ENCODE measurements at regions not wholly inside any gene's neighbourhood (a gene's known extent, or its start where the extent isn't known, plus 50 kb on each side); places are given as distances from the start of the nearest gene placed in this dataset.

DNA sequence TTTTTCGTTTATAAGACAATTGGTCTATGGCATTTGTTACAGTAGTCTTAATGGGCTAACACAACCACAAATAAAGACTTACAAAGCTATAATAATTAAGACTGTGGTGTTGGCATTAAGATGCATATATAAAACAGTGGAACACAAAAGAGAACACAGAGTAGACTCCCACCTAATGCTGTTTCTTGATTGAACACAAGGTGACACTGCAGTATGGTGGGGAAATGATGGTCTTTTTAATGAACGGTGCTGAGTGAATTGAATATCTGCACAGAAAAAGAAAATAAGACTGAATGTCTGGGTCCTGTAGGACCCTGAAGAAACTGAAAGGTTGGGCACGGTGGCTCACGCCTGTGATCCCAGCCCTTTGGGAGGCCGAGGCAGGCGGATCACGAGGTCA, 1136.6 kb upstream of the NXPH2 start:
- Histone ChIP-seq H3F3A (ENCODE audit: low read depth) (no peaks in the 10 kb centered on the region), H4K20me1 (ENCODE audit: insufficient read depth, low read length, poor library complexity, severe bottlenecking) (no peaks in the 10 kb centered on the region), H3K9me2 (replicated peaks; ENCODE audit: low read depth, low read length) (no peaks in the 10 kb centered on the region), H3K9ac (ENCODE audit: low read depth, low read length, poor library complexity, severe bottlenecking) (no peak overlapping the region), H3K79me2 (ENCODE audit: insufficient read depth, low read length) (no peaks in the 10 kb centered on the region), H3K27me3 (ENCODE audit: insufficient read depth, low read length, poor library complexity, severe bottlenecking) (no peaks in the 10 kb centered on the region), H3K9me3 (ENCODE audit: insufficient read depth, low read depth, low read length) (no peaks in the 10 kb centered on the region), H3K4me1 (ENCODE audit: insufficient read depth, low read length, poor library complexity, severe bottlenecking) (no peaks in the 10 kb centered on the region), H3K4me3 (ENCODE audit: low read length, poor library complexity, severe bottlenecking) (no peak overlapping the region), H2AFZ (ENCODE audit: low read length) (no peak overlapping the region), H3K4me2 (ENCODE audit: low read depth, low read length, poor library complexity, severe bottlenecking) (no peak overlapping the region), H3K36me3 (ENCODE audit: insufficient read depth, low read length) (no peaks in the 10 kb centered on the region)
- no peak for TF ChIP-seq EZH2phosphoT487 (IDR thresholded peaks at IDR 0.05; ENCODE audit: borderline replicate concordance)
- TF ChIP-seq, protein P1, sequence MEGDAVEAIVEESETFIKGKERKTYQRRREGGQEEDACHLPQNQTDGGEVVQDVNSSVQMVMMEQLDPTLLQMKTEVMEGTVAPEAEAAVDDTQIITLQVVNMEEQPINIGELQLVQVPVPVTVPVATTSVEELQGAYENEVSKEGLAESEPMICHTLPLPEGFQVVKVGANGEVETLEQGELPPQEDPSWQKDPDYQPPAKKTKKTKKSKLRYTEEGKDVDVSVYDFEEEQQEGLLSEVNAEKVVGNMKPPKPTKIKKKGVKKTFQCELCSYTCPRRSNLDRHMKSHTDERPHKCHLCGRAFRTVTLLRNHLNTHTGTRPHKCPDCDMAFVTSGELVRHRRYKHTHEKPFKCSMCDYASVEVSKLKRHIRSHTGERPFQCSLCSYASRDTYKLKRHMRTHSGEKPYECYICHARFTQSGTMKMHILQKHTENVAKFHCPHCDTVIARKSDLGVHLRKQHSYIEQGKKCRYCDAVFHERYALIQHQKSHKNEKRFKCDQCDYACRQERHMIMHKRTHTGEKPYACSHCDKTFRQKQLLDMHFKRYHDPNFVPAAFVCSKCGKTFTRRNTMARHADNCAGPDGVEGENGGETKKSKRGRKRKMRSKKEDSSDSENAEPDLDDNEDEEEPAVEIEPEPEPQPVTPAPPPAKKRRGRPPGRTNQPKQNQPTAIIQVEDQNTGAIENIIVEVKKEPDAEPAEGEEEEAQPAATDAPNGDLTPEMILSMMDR (conservative IDR thresholded peaks at IDR 0.05; ENCODE audit: low read length), result no peak

DNA sequence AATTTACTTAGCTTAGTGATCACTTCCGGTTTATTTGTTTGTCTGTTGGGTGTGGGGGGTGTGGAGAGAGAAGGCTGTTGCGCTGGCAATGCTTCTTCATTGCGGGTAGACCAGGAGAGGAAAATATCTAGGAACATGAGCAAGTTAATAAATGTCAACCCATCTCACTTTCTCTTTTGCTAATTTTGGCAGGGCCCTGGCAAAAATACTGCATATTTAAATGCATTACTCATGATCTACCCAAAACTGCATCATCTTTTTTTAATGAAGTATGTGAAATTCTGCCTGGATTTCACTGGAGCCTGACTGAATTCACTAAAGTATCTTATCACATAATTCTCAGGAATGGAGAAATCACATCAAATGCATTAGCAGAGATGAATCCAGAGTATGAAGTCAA, 1131.0 kb upstream of the NXPH2 start:
- Histone ChIP-seq H3K27me3 (ENCODE audit: insufficient read depth, low read length, poor library complexity, severe bottlenecking) (no peaks in the 10 kb centered on the region), H4K20me1 (ENCODE audit: insufficient read depth, low read length, poor library complexity, severe bottlenecking) (no peaks in the 10 kb centered on the region), H2AFZ (ENCODE audit: low read length) (no peak overlapping the region), H3K36me3 (ENCODE audit: insufficient read depth, low read length) (no peaks in the 10 kb centered on the region), H3K9ac (ENCODE audit: low read depth, low read length, poor library complexity, severe bottlenecking) (no peak overlapping the region), H3K9me3 (ENCODE audit: insufficient read depth, low read depth, low read length) (no peaks in the 10 kb centered on the region), H3F3A (ENCODE audit: low read depth) (no peaks in the 10 kb centered on the region), H3K4me1 (ENCODE audit: insufficient read depth, low read length, poor library complexity, severe bottlenecking) (no peaks in the 10 kb centered on the region), H3K79me2 (ENCODE audit: insufficient read depth, low read length) (no peaks in the 10 kb centered on the region), H3K4me2 (ENCODE audit: low read depth, low read length, poor library complexity, severe bottlenecking) (no peak overlapping the region), H3K9me2 (replicated peaks; ENCODE audit: low read depth, low read length) (no peaks in the 10 kb centered on the region), H3K4me3 (ENCODE audit: low read length, poor library complexity, severe bottlenecking) (no peak overlapping the region)
- TF ChIP-seq EZH2phosphoT487 (IDR thresholded peaks at IDR 0.05; ENCODE audit: borderline replicate concordance), result no peak
- TF ChIP-seq, protein P1 (conservative IDR thresholded peaks at IDR 0.05; ENCODE audit: low read length), result no peak

DNA sequence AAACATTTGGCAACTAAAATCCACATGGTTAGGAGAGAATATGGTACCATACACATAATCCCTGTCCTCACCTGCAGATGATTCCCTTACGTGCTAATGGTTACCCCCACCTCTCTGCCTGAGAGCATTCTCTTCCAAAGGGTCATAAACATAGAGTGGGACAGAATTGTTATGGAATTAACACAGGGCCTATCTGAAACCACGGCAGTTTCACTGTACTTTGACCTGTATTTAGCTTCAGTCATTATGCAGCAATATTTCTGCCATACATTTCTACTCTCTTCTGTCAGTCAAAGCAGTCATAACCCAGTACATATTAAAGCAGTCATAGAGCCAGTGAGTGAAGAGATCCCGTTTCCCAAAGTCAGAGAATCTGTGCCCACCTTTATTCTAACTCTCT, 1128.9 kb upstream of the NXPH2 start:
- TF ChIP-seq, protein P1 (conservative IDR thresholded peaks at IDR 0.05; ENCODE audit: low read length), result no peak
- TF ChIP-seq EZH2phosphoT487 (IDR thresholded peaks at IDR 0.05; ENCODE audit: borderline replicate concordance), result no peak
- no peaks in the 10 kb centered on the region for H3K27me3 ChIP-seq (ENCODE audit: insufficient read depth, low read length, poor library complexity, severe bottlenecking)
- H3F3A ChIP-seq (ENCODE audit: low read depth), result no peaks in the 10 kb centered on the region
- H3K4me1 ChIP-seq (ENCODE audit: insufficient read depth, low read length, poor library complexity, severe bottlenecking), result no peaks in the 10 kb centered on the region
- no peak overlapping the region for H3K4me3 ChIP-seq (ENCODE audit: low read length, poor library complexity, severe bottlenecking)
- H4K20me1 ChIP-seq (ENCODE audit: insufficient read depth, low read length, poor library complexity, severe bottlenecking), result no peaks in the 10 kb centered on the region
- no peak overlapping the region for H2AFZ ChIP-seq (ENCODE audit: low read length)
- H3K36me3 ChIP-seq (ENCODE audit: insufficient read depth, low read length), result no peaks in the 10 kb centered on the region
- no peak overlapping the region for H3K4me2 ChIP-seq (ENCODE audit: low read depth, low read length, poor library complexity, severe bottlenecking)
- no peaks in the 10 kb centered on the region for H3K9me3 ChIP-seq (ENCODE audit: insufficient read depth, low read depth, low read length)
- H3K9me2 ChIP-seq (replicated peaks; ENCODE audit: low read depth, low read length), result no peaks in the 10 kb centered on the region
- H3K9ac ChIP-seq (ENCODE audit: low read depth, low read length, poor library complexity, severe bottlenecking), result no peak overlapping the region
- no peaks in the 10 kb centered on the region for H3K79me2 ChIP-seq (ENCODE audit: insufficient read depth, low read length)
